ENCODE measurements at regions not wholly inside any gene's neighbourhood (a gene's known extent, or its start where the extent isn't known, plus 50 kb on each side); places are given as distances from the start of the nearest gene placed in this dataset.
A peak's percentile ranks its signal among the peaks of the same experiment; 100 is the strongest.

GRCh38 chr1:62380181-62380580 lies 56.7 kb upstream of the USP1 start:
- Histone ChIP-seq H3K4me1 (peaks cover 0 to 8% (median 0%) of the 10 kb centered on the region in 4 donors), H3K9me3 (no peaks in the 10 kb centered on the region), H3K4me3 (no peak overlapping the region), H3K27ac (no peak overlapping the region), H3K36me3 (no peaks in the 10 kb centered on the region), H3K27me3 (no peaks in the 10 kb centered on the region)
- ATAC-seq (no peak), DNase-seq (no peak)
- TF ChIP-seq, protein P1, sequence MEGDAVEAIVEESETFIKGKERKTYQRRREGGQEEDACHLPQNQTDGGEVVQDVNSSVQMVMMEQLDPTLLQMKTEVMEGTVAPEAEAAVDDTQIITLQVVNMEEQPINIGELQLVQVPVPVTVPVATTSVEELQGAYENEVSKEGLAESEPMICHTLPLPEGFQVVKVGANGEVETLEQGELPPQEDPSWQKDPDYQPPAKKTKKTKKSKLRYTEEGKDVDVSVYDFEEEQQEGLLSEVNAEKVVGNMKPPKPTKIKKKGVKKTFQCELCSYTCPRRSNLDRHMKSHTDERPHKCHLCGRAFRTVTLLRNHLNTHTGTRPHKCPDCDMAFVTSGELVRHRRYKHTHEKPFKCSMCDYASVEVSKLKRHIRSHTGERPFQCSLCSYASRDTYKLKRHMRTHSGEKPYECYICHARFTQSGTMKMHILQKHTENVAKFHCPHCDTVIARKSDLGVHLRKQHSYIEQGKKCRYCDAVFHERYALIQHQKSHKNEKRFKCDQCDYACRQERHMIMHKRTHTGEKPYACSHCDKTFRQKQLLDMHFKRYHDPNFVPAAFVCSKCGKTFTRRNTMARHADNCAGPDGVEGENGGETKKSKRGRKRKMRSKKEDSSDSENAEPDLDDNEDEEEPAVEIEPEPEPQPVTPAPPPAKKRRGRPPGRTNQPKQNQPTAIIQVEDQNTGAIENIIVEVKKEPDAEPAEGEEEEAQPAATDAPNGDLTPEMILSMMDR (IDR thresholded peaks at IDR 0.05), result no peak
- TF ChIP-seq POLR2A (IDR thresholded peaks at IDR 0.05), result no peak
- intact Hi-C loops (cut with DNase I), result no loop called here
- 78% methylated on average over 5 of the region's 5 CpGs for WGBS (ENCODE audit: insufficient coverage, low coverage, low lambda C conversion rate, missing lambda C conversion rate)

DNA sequence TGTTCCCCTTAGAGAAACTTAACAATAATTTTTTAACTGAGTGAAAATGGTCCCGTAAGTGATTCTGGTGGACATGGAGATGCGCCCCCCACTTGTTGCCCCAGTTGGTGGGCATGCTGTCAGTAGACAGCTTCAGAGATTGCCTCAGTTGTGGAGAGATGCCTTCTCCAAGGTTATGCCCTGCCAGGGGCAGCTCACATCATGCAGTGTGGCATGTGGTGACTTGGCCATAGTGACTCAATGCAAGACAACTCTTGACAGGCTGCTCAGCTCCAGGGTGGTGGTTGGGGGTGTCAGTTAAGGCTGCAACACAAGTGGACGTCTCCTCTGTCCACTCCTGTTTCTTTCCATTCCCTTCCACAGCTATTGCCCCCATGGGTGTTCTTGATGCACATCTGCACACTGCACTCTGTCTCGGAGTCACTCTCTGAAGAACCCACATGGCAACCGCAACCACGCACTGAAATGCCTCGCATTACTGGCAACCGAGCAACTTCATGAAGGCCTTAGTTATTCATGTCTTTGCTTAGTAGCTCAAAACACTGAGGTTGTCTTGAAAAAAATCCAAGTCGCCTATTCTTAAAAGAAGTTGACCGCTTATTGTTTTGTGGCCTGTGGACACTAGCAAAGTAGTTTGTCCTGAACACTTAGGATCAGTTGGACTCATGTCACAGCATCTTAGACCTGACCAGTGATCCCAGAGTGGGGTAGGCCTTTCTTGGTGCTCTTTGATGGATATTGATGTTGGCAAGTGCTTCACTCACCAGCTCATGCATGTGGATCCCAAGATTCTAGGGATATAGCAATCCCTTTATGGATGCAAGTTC lies 54.8 kb upstream of the USP1 start:
- intact Hi-C loops (cut with DNase I), result no loop called here
- Histone ChIP-seq H3K4me3 (no peak overlapping the region), H3K4me1 (peaks cover 0 to 26% (median 4%) of the 10 kb centered on the region in 4 donors), H3K27me3 (no peaks in the 10 kb centered on the region), H3K36me3 (no peaks in the 10 kb centered on the region), H3K9me3 (no peaks in the 10 kb centered on the region), H3K27ac (no peak overlapping the region)
- TF ChIP-seq, protein P1 (IDR thresholded peaks at IDR 0.05), result no peak
- TF ChIP-seq POLR2A (IDR thresholded peaks at IDR 0.05), result no peak
- ATAC-seq, result no peak
- WGBS (ENCODE audit: insufficient coverage, low coverage, low lambda C conversion rate, missing lambda C conversion rate), result 88% methylated on average over 10 of the region's 10 CpGs
- DNase-seq, result no peak

DNA sequence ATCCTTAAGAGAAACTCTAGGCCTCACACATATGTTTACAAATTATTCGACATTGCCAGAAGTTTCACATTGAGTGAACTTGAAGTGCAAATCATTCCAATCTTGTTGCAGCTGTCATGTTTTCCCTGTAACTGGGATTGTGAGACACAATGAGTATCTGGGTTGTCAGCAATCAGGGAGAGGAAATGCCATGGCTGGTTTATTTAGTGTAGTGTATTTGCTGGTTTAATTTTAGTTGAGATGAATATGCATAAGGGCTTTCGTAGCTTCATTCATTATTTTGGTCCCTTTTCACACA lies 54.2 kb upstream of the USP1 start:
- Histone ChIP-seq H3K27ac (no peak overlapping the region), H3K4me3 (no peak overlapping the region), H3K36me3 (no peaks in the 10 kb centered on the region), H3K27me3 (no peaks in the 10 kb centered on the region), H3K9me3 (no peaks in the 10 kb centered on the region), H3K4me1 (peaks cover 0 to 29% (median 5%) of the 10 kb centered on the region in 4 donors)
- intact Hi-C loops (cut with DNase I), result no loop called here
- 61% methylated on average over 2 of the region's 2 CpGs for WGBS (ENCODE audit: insufficient coverage, low coverage, low lambda C conversion rate, missing lambda C conversion rate)
- no peak for ATAC-seq
- DNase-seq, result no peak
- TF ChIP-seq POLR2A (IDR thresholded peaks at IDR 0.05), result no peak
- TF ChIP-seq, protein P1 (IDR thresholded peaks at IDR 0.05), result no peak

DNA sequence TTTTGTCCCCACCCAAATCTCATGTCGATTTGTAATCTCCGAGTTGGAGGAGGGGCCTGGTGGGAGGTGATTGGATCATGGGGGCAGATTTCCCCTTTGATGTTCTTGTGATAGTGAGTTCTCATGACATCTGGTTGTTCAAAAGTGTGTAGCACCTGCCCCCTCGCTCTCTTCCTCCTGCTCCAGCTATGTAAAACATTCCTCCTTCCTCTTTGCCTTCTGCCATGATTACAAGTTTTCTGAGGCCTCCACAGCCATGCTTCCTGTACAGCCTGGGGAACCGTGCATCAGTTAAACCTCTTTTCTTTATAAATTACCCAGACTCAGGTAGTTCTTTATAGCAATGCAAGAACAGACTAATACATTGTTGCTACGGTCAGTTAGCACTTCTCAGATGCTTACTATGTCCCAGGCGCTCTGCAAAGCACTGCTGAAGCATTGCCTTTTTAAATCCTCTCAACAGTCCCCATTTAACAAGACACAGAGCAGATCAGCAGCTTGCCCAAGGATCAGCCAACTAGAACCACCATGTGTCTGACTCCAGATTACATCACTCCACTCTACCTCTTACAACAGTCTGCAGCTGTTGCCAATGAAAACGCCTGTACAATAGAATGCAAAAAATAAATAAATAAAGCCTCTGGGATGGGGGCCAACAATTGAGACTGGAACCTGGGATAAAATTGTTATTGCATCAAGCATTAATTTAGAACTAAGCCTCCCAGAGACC lies 52.4 kb upstream of the USP1 start:
- ATAC-seq, result peak; percentile 72 to 81 (median 78)
- WGBS (ENCODE audit: insufficient coverage, low coverage, low lambda C conversion rate, missing lambda C conversion rate), result 65% methylated on average over 6 of the region's 7 CpGs

GRCh38 chr1:62385923-62386322 lies 50.9 kb upstream of the USP1 start:
- Histone ChIP-seq H3K27ac (peak overlapping the region in 1 of 3 donors; percentile 67), H3K4me1 (peaks cover 0 to 29% (median 5%) of the 10 kb centered on the region in 4 donors), H3K4me3 (no peak overlapping the region), H3K27me3 (no peaks in the 10 kb centered on the region), H3K9me3 (no peaks in the 10 kb centered on the region), H3K36me3 (no peaks in the 10 kb centered on the region)
- intact Hi-C loops (cut with DNase I), result no loop called here
- ATAC-seq, result peak in 2 of 4 donors; percentile 6 to 18
- DNase-seq, result no peak
- 81% methylated on average over 5 of the region's 5 CpGs for WGBS (ENCODE audit: insufficient coverage, low coverage, low lambda C conversion rate, missing lambda C conversion rate)
- TF ChIP-seq, protein P1 (IDR thresholded peaks at IDR 0.05), result no peak
- TF ChIP-seq POLR2A (IDR thresholded peaks at IDR 0.05), result no peak

More for the DNA sequence above, 52.4 kb upstream of the USP1 start:
- Histone ChIP-seq H3K27me3 (no peaks in the 10 kb centered on the region), H3K4me3 (no peak overlapping the region), H3K9me3 (no peaks in the 10 kb centered on the region), H3K4me1 (peaks cover 0 to 29% (median 5%) of the 10 kb centered on the region in 4 donors), H3K27ac (peak overlapping the region in 1 of 3 donors; percentile 30), H3K36me3 (no peaks in the 10 kb centered on the region)
- peak in 1 of 3 donors; percentile 54 for DNase-seq
- intact Hi-C loops (cut with DNase I), result no loop called here
- TF ChIP-seq POLR2A (IDR thresholded peaks at IDR 0.05), result no peak
